ENCODE measurements at regions not wholly inside any gene's neighbourhood (a gene's known extent, or its start where the extent isn't known, plus 50 kb on each side); places are given as distances from the start of the nearest gene placed in this dataset.
A peak's percentile ranks its signal among the peaks of the same experiment; 100 is the strongest.

GRCh38 chr5:123294544-123294943 lies 128.7 kb downstream of the CEP120 start:
- DNase-seq (ENCODE audit: low spot score) = no peak
- Histone ChIP-seq H3K27ac (no peak overlapping the region), H3K4me3 (no peak overlapping the region)
- TF ChIP-seq CTCF (IDR thresholded peaks at IDR 0.05) = no peak

- H3K27ac ChIP-seq = no peak overlapping the region
- no peak for TF ChIP-seq CTCF (IDR thresholded peaks at IDR 0.05)
- no peak for DNase-seq (ENCODE audit: low spot score)
- H3K4me3 ChIP-seq = no peak overlapping the region
Observed at GRCh38 chr5:123289210-123289609, 134.0 kb downstream of the CEP120 start.

GRCh38 chr5:123287881-123288280 lies 135.3 kb downstream of the CEP120 start:
- Histone ChIP-seq H3K4me3 (no peak overlapping the region), H3K27ac (no peak overlapping the region)
- TF ChIP-seq CTCF (IDR thresholded peaks at IDR 0.05) = no peak
- DNase-seq (ENCODE audit: low spot score) = no peak

GRCh38 chr5:123286891-123287290 lies 136.3 kb downstream of the CEP120 start:
- Histone ChIP-seq H3K27ac (no peak overlapping the region), H3K4me3 (peak overlapping the region; percentile 9)
- DNase-seq (ENCODE audit: low spot score) = no peak
- TF ChIP-seq CTCF (IDR thresholded peaks at IDR 0.05) = no peak

GRCh38 chr5:123285122-123286023 lies 137.8 kb downstream of the CEP120 start:
- no peak for DNase-seq (ENCODE audit: low spot score)
- Histone ChIP-seq H3K27ac (peak overlapping the region; percentile 39 to 60), H3K4me3 (peak overlapping the region; percentile 68)
- no peak for TF ChIP-seq CTCF (IDR thresholded peaks at IDR 0.05)

GRCh38 chr5:123283499-123283898 lies 139.7 kb downstream of the CEP120 start:
- no peak for DNase-seq (ENCODE audit: low spot score)
- Histone ChIP-seq H3K27ac (peak overlapping the region; percentile 4 to 11), H3K4me3 (peak overlapping the region; percentile 27)
- TF ChIP-seq CTCF (IDR thresholded peaks at IDR 0.05) = no peak

GRCh38 chr5:123283031-123283430 lies 140.2 kb downstream of the CEP120 start:
- H3K27ac ChIP-seq = no peak overlapping the region
- peak overlapping the region; percentile 27 for H3K4me3 ChIP-seq
- no peak for TF ChIP-seq CTCF (IDR thresholded peaks at IDR 0.05)
- no peak for DNase-seq (ENCODE audit: low spot score)

All from coronary artery (tissue), 2 donors.